CD4-positive, alpha-beta T cell treated with Interleukin-15 for 4 hours (primary cell): ENCODE measurements at regions not wholly inside any gene's neighbourhood (a gene's known extent, or its start where the extent isn't known, plus 50 kb on each side); places are given as distances from the start of the nearest gene placed in this dataset.

Experiments
- DNase-seq: peaks from one replicate; pipeline ENCODE4 v3.0.0-alpha.2; 2020; ENCODE audit warnings: low spot score

DNA sequence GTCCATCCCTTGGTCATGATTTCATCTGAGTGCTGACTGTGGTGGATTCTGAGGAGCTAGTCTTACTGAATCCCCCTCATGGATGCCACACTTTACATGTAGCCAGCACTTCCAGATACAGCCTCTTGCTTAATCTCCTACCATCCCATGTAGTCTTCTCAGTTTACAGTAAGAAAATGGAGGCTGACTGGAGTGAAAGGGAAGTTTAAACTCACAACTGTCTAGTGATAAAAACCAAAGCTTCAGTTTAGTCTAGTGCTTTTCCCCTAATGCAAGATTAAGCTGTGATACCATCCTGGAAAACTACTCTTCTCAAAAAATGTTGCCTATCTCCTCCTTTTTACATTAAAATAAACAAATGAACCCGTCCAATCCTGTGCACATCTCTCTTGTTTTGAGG lies 146.8 kb upstream of the HES1 start:
- no peak for DNase-seq

- DNase-seq: no peak
Observed at GRCh38 chr3:193991666-193992424, 144.1 kb upstream of the HES1 start.

DNA sequence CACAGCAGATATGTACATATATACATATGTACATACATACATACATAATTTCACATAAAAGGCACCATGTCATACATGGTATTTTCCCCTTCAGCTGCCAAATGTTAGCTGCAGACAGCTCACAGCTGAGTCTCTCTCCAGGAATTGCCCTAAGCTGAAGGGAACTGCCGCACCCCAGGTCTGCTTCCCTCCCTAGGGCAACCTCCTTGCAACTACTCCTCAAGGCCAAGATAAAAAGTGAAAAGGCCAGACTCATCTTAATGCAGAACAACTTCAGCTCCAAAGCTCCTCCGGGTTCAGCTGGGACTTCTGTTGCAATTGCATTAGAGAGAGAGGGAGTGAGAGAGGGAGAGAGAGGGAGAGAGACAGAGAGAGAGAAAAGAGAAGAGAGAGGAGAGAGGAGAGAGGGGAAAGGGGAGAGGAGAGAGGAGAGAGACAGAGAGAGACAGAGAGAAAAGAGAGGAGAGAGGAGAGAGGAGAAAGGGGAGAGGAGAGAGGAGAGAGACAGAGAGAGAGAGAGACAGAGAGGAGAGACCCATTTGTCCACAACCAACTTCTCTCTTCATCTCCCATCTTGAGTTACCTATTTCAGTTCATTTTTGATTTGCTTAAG lies 143.4 kb upstream of the HES1 start:
- DNase-seq: no peak

DNA sequence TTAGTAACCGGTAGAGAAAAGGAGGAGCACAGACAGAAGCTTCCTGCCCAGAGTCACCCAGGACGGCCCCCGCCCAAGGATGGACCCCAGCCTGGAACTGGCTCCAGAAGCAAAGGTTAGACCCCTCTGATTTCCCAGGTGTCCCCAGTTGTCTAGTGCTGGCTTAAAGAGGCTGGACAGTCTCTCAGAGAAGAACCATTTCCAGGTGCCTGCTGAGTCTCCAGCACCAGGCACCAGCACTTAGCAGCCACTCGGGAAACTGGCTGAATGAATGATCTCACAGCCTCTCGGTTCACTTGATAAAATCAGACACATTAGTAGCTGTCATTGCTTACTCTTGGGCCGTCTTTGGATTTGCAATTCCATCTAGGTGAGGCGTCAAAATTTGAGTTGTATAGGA lies 139.7 kb upstream of the HES1 start:
- DNase-seq: no peak

DNA sequence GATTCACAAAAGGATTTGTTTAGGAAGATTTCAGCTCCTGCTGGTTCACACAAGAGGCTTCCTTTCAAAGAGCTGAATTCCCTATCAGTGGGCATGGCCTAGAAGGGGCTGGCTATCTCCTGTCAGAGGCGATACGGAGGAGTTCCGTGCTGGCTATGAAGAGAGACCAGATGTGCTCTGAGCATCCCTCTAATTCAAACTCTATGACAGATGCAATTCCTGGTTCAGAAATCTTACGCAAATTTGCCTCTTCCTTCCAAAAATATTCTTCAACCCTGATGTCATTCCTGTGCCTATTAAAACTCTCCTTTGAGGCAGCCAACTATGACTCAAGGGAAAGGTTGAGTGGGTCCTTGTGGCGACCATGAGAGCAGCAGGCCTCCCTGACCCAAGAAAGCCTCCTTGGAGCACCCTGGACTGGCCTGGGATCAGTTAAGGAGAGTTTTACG lies 139.3 kb upstream of the HES1 start:
- no peak for DNase-seq

DNA sequence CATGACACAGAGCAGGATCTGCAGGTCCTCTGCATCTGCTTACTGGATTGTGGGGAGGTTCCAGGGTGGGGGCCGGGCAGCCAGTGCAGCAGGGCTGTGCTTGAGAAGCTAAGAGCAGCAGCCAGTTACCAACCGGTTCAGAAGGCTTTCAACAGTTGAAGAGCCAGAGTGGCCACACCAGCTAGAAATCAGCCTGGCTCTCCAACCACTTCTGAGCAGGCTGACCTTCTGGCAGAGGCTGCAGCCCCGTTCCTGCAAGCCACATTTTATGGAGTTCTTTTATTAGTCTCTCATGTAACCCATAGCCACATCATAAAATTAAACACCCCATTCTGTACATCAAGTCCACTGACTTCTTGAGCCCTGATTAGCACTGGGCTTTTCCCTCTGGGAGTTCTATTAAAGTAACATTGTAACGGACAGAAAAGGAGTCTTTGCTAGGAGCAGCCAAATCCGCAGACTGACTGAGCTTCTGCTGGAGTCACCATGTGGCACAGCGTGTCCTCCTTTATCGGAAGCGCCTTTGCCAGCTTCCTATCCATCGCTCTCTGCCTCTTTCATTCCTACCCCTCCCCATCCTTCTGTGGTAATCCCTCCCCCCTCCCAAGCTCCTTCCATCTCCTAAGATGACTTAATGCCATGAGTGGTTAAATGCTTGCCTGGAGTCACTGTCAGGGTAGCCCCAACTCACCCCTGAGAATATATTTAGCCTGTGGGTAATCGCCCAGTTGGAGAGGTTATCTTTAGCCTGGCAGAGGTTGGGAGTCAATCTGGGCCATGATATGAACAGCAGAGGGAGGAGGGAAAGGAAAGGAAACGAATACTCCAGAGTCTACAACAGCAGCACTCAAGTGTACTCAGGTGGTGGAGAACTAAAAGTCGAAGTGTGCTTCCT lies 138.5 kb upstream of the HES1 start:
- DNase-seq: no peak

GRCh38 chr3:193998123-193998448 lies 137.9 kb upstream of the HES1 start:
- no peak for DNase-seq

GRCh38 chr3:193998628-193999195 lies 137.2 kb upstream of the HES1 start:
- no peak for DNase-seq

GRCh38 chr3:194000100-194000499 lies 135.8 kb upstream of the HES1 start:
- no peak for DNase-seq

DNA sequence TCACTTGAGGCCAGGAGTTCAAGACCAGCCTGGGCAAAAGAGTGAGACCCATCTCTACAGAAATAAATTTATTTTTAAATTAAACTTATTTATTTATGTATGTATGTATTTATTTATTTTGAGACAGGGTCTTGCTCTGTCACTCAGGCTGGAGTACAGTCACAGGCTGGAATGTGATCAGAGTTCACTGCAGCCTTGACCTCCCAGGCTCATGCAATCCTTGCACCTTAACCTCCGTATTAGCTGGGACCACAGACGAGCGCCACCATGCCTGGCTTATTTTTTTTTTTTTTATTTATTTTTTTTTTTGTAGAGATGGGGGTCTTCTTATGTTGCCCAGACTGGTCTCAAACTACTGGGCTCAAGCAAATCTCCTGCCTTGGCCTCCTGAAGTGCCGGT lies 135.2 kb upstream of the HES1 start:
- DNase-seq: no peak

- DNase-seq: no peak
Observed at GRCh38 chr3:194001728-194002459, 134.1 kb upstream of the HES1 start.

GRCh38 chr3:194003114-194004057 lies 132.6 kb upstream of the HES1 start:
- DNase-seq: no peak

DNA sequence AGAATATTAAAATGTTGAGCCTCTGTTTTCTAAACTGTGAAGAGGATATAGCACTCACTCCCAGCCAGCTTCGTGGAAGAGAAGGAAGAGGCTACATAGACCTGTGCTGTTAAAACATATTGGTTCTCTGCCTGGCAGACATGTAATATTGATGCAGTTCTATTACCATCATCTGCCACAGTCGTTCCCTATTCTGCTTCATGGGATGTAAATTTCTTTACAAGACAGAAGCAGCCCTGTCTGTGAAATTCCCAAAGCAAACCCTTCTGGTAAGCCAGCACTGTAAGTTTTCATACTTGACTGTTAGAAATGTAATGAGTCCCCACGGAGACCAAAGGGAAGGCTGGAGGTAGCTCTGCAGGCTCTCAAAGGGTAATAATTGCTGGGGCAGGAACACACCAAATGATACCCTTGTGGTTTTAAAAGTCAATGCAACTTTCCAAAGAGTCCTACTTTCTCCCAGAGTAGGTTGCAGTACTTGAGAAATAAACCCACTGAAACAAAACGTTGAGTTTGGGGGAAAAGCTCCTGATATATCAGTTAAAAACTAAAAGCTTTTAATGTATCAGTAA lies 129.9 kb upstream of the HES1 start:
- DNase-seq: no peak

DNA sequence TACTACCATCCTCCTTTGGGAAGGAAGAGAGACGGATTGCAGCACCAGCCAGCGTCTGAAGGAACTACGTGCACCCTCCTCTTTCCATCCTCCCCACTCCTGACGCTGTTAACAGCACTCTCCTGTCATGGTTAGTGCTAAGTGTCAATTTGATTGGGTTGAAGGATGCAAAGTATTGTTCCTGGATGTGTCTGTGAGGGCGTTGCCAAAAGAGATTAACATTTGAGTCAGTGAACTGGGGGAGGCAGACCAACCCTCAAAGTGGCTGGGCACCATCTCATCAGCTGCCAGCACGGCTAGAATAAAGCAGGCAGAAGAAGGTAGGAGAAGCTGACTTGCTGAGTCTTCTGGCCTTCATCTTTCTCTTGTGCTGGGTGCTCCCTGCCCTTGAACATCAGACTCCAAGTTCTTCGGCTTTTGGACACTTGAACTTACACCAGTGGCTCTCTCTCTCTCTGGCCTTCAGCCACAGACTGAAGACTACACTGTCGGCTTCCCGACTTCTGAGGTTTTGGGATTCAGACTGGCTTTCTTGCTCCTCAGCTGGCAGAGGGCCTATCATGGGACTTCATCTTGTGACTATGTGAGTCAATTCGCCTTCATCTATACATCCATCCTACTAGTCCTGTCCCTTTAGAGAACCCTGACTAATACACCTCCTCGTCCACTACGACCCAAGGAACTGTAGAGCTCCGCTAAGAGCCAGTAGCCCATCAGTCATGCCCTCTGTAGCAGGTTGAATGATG lies 128.2 kb upstream of the HES1 start:
- no peak for DNase-seq

GRCh38 chr3:194009019-194009418 lies 126.9 kb upstream of the HES1 start:
- DNase-seq: no peak

- no peak for DNase-seq
Observed at GRCh38 chr3:194009892-194010533, 125.9 kb upstream of the HES1 start.

DNA sequence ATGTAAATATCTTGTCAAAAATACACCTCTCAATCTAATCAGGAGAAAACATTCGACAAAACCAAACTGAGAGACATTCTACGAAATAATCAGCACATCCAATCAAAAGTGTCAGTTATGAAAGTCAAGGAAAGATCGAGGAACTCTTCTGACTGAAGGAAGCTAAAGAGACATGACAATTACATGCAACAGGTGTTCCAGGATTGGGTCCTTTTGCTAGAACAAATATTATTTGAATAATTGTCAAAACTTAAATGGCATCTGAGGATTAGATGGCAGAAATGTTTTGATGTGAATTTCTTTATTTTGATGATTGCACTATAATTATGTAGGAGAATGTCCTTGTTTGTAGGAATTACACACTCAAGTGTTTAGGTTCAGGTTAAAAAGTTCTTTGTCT lies 124.1 kb upstream of the HES1 start:
- DNase-seq: no peak

- no peak for DNase-seq
Observed at GRCh38 chr3:194013928-194014327, 122.0 kb upstream of the HES1 start.

DNA sequence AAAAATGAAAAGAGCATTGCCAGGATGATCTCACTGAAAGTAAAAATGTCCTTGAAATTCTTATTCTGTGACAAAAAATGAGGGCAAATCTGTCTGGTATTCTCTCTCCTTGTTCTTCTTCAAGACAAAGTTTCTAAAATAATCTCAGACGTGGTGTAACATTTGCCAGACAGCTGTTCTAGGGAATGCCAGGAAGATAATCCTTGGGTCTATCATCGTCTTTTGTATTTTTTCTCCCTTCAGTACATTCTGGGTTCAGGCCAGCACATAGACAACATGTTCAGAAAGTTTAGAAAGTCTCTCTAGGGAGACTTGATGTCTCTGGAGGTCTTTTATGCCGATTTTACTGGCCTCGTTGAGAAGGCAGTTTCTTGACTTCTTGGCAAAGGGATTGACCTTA lies 121.2 kb upstream of the HES1 start:
- DNase-seq: no peak
